ENCODE measurements at regions not wholly inside any gene's neighbourhood (a gene's known extent, or its start where the extent isn't known, plus 50 kb on each side); places are given as distances from the start of the nearest gene placed in this dataset.

- DNase-seq (ENCODE audit: low read depth) = no peak
Observed at GRCh38 chr7:136174477-136175125, 197.4 kb upstream of the MTPN start.

- no peak for DNase-seq (ENCODE audit: low read depth)
Observed at GRCh38 chr7:136173874-136174273, 196.7 kb upstream of the MTPN start.

- no peak for DNase-seq (ENCODE audit: low read depth)
Observed at GRCh38 chr7:136171233-136171632, 194.1 kb upstream of the MTPN start.

DNA sequence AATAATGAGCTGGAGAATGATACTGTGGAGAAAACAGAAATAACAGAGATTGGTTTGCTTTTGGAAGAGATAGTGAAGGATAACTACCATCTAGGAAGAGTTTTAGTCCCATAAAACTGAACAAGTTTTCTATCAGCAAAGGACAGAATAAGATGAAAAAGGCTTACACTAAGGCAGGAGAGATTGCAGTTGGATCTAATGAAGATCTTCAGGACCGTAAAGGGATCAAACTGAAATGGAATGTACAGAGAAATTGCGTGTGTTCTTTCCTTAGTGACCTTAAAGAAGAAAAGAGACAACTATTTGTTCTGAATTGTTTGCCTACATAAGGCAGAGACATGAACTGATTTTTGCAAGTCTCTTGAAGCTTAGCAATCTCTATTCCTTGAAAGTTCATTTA is 191.7 kb upstream of the MTPN start:
- DNase-seq (ENCODE audit: low read depth) = no peak

GRCh38 chr7:136167991-136168390 is 190.8 kb upstream of the MTPN start:
- DNase-seq (ENCODE audit: low read depth) = no peak

DNA sequence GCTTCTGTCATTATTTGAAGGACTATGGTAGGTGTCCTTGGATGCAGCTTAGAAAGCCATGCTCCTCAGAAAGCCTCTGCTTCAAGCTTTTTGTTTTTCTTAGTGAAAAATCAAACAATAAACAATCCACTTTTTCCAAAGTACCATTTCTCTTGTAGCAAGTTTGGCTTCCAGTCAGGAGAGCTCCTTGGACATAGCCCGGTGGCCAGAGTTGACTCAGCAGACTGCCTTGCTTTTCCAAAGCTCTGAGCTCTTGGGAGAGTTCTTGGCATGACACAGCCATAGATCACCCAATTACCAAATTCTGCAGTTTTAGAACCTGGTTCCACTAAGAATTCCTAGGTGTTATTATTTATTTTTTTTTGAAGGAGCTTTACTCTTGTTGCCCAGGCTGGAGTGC is 189.4 kb upstream of the MTPN start:
- DNase-seq (ENCODE audit: low read depth) = no peak

GRCh38 chr7:136163340-136163801 is 186.2 kb upstream of the MTPN start:
- no peak for DNase-seq (ENCODE audit: low read depth)

GRCh38 chr7:136150311-136150710 is 173.2 kb upstream of the MTPN start:
- no peak for DNase-seq (ENCODE audit: low read depth)

DNA sequence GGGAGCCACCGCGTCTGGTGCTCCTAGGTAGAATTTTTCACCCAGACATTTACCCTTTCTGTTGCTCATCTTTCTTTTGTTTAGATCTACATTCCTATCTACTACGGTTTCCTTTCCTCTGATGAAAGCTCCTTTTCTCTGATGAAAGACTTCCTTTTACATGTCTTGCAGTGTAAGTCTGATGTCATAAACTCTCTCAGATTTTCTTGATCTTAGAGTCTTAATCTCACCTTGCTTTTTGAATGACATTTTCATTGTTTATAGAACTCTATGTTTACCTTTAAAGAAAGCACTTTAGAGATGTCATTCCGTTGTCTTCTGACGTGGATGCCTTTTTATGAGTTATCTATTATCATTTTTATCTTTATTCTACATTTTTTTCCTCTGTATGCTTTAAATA is 171.8 kb upstream of the MTPN start:
- no peak for DNase-seq (ENCODE audit: low read depth)

DNA sequence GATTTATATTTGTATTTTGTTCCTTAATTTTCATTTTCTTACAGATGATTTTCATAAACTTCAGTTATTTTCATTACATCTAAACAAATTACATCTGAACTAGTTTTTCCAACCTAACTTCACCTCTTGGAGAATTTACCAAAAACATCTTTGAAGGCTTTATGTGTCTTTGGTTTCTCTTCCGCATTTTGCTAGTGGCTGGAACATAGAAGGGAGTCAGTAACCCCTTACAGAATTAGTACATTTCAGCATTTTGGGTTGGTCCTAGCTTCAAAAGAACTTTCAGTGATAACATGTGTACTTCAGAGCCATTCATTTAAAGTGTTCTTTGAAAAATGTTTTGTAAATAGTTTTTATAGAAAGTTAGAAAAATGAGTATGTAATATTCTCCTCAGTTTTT is 169.8 kb upstream of the MTPN start:
- DNase-seq (ENCODE audit: low read depth) = no peak

DNA sequence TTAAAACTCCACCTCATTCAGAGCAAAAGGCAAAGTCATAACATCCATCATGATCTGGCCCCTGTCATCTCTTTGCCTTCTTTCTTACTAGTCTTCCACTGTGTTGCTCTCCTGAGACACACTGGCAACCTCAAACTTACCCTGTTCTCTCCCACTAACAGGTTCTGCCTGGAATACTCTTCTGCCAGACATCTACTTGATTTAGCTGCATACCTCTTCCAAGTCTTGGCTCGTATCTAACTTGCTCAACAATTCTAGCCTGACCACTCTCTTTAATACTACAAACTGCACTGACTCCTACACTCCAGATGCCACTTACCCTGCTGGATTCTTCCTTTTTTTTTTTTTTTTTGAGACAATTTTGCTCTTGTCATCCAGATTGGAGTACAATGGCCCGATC is 167.0 kb upstream of the MTPN start:
- DNase-seq (ENCODE audit: low read depth) = no peak

DNA sequence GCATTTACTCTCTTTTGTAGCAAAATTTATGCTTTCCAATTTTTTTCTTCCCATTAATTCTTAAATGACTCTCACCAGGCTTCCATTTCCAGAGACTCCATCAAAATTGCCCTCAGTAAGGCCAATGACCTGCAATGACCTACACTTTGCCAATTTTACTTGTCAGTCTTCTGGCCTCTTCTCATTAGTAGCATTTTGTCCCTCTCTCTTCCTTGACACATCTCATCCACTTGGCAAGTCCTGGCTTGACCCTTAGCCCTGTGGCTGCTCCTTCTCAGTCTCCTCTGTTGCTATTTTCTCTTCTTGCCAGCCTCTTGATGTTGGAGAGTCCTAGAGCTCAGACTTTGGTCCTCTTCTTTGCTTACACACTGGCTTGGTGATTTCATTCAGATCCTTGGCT is 166.1 kb upstream of the MTPN start:
- DNase-seq (ENCODE audit: low read depth) = no peak

DNA sequence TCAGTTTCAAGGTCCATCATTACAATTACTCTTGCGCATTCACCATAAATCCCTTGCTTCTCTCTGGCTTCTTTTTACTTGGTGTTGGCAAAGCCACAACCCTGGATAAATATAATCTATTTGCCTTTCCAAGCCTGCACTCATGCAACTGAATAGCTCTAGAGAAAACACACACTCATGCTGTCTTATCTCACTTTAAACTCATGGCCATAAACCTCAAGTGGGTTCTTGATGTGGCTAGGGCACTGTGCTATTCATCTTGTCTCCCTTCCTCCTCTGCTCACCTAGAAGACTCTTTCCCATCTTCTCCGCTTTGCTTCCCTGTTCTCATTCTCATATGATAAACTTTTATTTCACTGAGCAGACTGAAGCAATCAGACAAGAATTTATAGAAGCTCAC is 165.4 kb upstream of the MTPN start:
- no peak for DNase-seq (ENCODE audit: low read depth)

GRCh38 chr7:136140469-136140868 is 163.3 kb upstream of the MTPN start:
- no peak for DNase-seq (ENCODE audit: low read depth)

- DNase-seq (ENCODE audit: low read depth) = no peak
Observed at GRCh38 chr7:136139417-136139816, 162.3 kb upstream of the MTPN start.

DNA sequence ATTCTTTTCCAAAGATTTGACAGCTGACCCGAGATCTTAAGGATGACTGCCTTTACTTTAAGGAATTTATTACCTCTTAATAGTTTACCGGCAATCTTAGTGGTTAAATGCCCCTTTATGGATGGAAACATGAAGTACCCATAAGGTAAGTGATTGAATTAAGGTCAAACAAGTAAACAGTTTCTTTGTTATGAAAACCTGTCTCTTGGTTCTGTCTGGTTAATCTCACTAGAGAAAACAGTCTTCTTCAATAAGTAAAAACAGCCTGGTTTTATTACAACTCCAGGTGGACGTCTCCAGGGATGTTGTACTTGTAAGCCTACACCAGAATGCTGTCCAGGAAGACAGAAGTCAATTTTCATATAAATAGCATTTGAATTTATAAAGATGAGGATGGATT is 161.8 kb upstream of the MTPN start:
- DNase-seq (ENCODE audit: low read depth) = no peak

- DNase-seq (ENCODE audit: low read depth) = no peak
Observed at GRCh38 chr7:136136906-136137454, 159.8 kb upstream of the MTPN start.

DNA sequence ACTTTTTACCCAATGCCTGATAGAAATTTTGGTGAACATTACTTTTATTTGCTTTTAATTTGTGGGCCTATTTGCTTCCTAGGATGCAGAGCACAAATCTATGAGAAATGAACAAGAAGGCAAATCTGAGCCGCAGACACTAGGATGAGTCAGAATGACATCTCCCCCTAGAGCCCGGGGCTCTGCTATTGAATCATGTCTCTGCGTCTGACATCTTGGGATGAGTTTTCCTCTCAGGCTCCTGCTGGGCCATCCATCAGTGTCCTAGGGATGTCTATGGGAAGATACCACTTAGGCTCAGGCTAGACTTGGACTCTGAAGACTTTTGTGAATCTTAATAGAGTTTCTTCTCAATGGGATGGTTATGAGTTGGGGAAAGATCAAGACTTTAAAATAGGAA is 157.3 kb upstream of the MTPN start:
- DNase-seq (ENCODE audit: low read depth) = no peak

DNA sequence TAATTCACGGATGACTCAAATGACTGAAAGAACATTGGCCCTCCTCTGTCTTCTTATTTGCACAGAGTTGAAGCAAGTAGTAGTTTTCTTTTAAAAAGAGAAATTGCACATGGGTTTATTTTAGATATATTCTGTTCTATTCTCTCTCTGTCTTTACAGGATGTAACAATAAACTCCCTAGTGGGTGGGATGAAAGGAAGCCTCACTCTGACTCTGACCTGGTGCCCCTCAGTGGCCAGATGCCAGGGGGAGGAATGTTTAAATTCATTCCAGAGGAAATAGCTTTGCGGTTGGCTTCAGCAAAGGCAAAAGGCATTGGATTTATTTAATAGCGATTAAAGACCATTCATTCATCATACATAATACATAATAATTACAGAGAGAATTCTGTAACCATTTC is 156.4 kb upstream of the MTPN start:
- no peak for DNase-seq (ENCODE audit: low read depth)

DNA sequence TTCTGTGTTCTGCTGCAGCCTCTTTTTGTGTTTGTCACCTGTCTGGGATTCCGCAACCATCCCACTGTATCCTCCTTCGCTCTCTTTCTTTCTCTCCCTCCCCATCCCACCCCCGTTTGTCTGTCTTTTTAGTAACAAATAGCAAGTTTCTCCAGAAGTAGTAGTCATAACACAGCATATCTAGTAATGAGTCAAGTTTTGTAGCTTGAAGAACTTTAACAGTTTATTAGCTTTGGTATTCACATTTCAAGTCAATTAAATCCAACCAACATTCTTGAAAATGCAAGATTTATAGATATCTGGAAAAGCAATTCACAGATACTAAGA is 154.1 kb upstream of the MTPN start:
- DNase-seq (ENCODE audit: low read depth) = no peak

GRCh38 chr7:136130511-136131303 is 153.5 kb upstream of the MTPN start:
- DNase-seq (ENCODE audit: low read depth) = no peak

- no peak for DNase-seq (ENCODE audit: low read depth)
Observed at GRCh38 chr7:136128050-136128449, 150.9 kb upstream of the MTPN start.

DNA sequence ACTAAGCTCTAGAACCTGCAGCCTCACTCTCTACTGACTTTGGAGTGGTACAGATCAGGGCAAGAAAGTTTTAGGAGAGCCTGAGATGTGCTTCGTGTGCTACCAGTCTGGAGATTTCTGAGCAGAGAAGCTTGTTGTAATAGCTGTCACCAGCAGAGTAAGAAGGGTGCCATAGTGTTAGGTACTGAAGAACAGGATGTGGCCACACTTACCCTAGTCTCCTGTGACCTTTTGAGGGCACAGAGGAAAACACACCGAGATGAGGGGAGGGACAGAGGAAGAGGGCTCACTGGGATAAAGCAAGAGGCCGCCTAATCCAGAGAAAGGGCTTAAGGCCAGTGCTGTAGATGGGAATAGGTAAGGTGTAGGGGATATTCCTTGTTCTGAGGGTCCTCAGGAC is 146.2 kb upstream of the MTPN start:
- DNase-seq (ENCODE audit: low read depth) = no peak

- DNase-seq (ENCODE audit: low read depth) = no peak
Observed at GRCh38 chr7:136122026-136122425, 144.9 kb upstream of the MTPN start.
